ENCODE measurements at regions not wholly inside any gene's neighbourhood (a gene's known extent, or its start where the extent isn't known, plus 50 kb on each side); places are given as distances from the start of the nearest gene placed in this dataset.
"Not testable (repeated sequence)": the region's sequence is repeated elsewhere in the genome, so short reads cannot be mapped to it uniquely, and the experiment has no call there.

GRCh38 chr10:100612601-100613595 lies 77.2 kb downstream of the HIF1AN start:
- no peak for DNase-seq

GRCh38 chr10:100613846-100614245 lies 78.1 kb downstream of the HIF1AN start:
- DNase-seq: no peak

GRCh38 chr10:100614429-100615095 lies 78.8 kb downstream of the HIF1AN start:
- no peak for DNase-seq

- DNase-seq: no peak
These were observed 79.5 kb downstream of the HIF1AN start for GRCh38 chr10:100615241-100615640.

- DNase-seq: no peak
These were observed 80.2 kb downstream of the HIF1AN start for GRCh38 chr10:100615908-100616307.

- no peak for DNase-seq
These were observed 82.4 kb downstream of the HIF1AN start for GRCh38 chr10:100618091-100618615.

- DNase-seq: no peak
These were observed 83.0 kb downstream of the HIF1AN start for GRCh38 chr10:100618632-100619255.

- no peak for DNase-seq
These were observed 84.5 kb downstream of the HIF1AN start for GRCh38 chr10:100620087-100620835.

- peak; percentile 34 for DNase-seq
These were observed 85.8 kb downstream of the HIF1AN start for GRCh38 chr10:100621360-100622205.

- no peak for DNase-seq
These were observed 87.2 kb downstream of the HIF1AN start for GRCh38 chr10:100622946-100623345.

GRCh38 chr10:100623521-100624230 lies 87.9 kb downstream of the HIF1AN start:
- no peak for DNase-seq

GRCh38 chr10:100624298-100624697 lies 88.6 kb downstream of the HIF1AN start:
- DNase-seq: no peak

- DNase-seq: no peak
These were observed 90.1 kb downstream of the HIF1AN start for GRCh38 chr10:100625816-100626215.

- no peak for DNase-seq
These were observed 92.3 kb downstream of the HIF1AN start for GRCh38 chr10:100628061-100628460.

GRCh38 chr10:100631192-100631591 lies 95.4 kb downstream of the HIF1AN start:
- no peak for DNase-seq

- DNase-seq: no peak
These were observed 96.3 kb downstream of the HIF1AN start for GRCh38 chr10:100632027-100632426.

GRCh38 chr10:100634034-100634433 lies 98.3 kb downstream of the HIF1AN start:
- no peak for DNase-seq

GRCh38 chr10:100636848-100637553 lies 101.3 kb downstream of the HIF1AN start:
- no peak for DNase-seq

GRCh38 chr10:100637785-100638184 lies 102.0 kb downstream of the HIF1AN start:
- no peak for DNase-seq

GRCh38 chr10:100638969-100639368 lies 103.2 kb downstream of the HIF1AN start:
- not testable (repeated sequence) for DNase-seq
